ENCODE measurements at regions not wholly inside any gene's neighbourhood (a gene's known extent, or its start where the extent isn't known, plus 50 kb on each side); places are given as distances from the start of the nearest gene placed in this dataset.

DNA sequence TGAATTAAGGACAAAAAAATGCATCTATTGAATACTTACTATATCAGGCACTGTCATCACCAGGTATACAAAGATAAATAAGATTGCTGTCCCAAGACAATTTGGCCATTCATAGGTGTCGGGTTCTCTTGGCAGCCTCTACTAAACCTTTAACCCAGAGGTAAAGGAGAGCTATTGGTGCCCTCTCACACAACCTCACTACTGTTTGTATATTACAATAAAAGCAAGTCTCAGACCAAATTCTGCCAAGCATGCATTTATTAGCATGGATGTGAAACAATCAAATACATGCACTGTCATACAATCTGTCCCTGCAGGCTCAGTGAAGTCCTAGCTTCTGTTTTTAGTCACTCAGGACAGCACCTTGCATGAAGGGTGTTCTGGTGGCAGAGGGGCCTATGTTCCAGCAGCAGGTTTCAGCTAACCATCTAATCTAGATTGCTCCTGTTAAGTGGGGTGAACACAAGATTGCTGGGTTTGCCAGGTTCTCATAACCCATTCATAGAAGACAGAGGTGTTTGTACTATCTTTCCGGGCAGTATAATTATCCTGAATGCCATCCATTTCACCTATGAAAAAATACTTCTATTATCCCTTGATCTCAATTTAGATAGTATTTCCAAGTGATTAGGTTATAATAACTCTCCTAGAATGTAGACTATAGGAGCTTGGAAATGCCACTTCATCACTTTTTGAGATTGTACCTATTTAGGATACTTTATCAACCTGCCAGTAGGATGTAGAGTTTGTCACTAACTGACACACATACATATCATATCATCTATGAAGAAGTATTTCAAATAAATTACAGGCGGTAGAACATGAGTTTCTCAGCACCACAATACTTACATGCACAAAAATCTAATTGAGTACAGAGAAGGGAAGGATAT is 254.0 kb upstream of the KRR1 start:
- TF ChIP-seq POLR2AphosphoS5 (IDR thresholded peaks at IDR 0.05; ENCODE audit: low read depth, low read length) (no peak), TAF1 (IDR thresholded peaks at IDR 0.05; ENCODE audit: borderline replicate concordance, insufficient read depth, low read length) (no peak), SIN3A (IDR thresholded peaks at IDR 0.05; ENCODE audit: borderline replicate concordance, insufficient read depth, low read length) (no peak), FOXP2 (optimal IDR thresholded peaks at IDR 0.05; ENCODE audit: borderline replicate concordance, extremely low read depth, extremely low read length, insufficient read depth) (no peak)
- TF ChIP-seq, protein P1, sequence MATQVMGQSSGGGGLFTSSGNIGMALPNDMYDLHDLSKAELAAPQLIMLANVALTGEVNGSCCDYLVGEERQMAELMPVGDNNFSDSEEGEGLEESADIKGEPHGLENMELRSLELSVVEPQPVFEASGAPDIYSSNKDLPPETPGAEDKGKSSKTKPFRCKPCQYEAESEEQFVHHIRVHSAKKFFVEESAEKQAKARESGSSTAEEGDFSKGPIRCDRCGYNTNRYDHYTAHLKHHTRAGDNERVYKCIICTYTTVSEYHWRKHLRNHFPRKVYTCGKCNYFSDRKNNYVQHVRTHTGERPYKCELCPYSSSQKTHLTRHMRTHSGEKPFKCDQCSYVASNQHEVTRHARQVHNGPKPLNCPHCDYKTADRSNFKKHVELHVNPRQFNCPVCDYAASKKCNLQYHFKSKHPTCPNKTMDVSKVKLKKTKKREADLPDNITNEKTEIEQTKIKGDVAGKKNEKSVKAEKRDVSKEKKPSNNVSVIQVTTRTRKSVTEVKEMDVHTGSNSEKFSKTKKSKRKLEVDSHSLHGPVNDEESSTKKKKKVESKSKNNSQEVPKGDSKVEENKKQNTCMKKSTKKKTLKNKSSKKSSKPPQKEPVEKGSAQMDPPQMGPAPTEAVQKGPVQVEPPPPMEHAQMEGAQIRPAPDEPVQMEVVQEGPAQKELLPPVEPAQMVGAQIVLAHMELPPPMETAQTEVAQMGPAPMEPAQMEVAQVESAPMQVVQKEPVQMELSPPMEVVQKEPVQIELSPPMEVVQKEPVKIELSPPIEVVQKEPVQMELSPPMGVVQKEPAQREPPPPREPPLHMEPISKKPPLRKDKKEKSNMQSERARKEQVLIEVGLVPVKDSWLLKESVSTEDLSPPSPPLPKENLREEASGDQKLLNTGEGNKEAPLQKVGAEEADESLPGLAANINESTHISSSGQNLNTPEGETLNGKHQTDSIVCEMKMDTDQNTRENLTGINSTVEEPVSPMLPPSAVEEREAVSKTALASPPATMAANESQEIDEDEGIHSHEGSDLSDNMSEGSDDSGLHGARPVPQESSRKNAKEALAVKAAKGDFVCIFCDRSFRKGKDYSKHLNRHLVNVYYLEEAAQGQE (IDR thresholded peaks at IDR 0.05; ENCODE audit: insufficient read depth in 1 of 2, low read depth in 2 of 2, low read length in 2 of 2): no peak

GRCh38 chr12:75764091-75764841 is 252.9 kb upstream of the KRR1 start:
- no peak for TF ChIP-seq FOXP2 (optimal IDR thresholded peaks at IDR 0.05; ENCODE audit: borderline replicate concordance, extremely low read depth, extremely low read length, insufficient read depth)
- TF ChIP-seq, protein P1 (IDR thresholded peaks at IDR 0.05; ENCODE audit: insufficient read depth in 1 of 2, low read depth in 2 of 2, low read length in 2 of 2): no peak
- no peak for TF ChIP-seq SIN3A (IDR thresholded peaks at IDR 0.05; ENCODE audit: borderline replicate concordance, insufficient read depth, low read length)
- no peak for TF ChIP-seq POLR2AphosphoS5 (IDR thresholded peaks at IDR 0.05; ENCODE audit: low read depth, low read length)
- no peak for TF ChIP-seq TAF1 (IDR thresholded peaks at IDR 0.05; ENCODE audit: borderline replicate concordance, insufficient read depth, low read length)

GRCh38 chr12:75760573-75761294 is 249.3 kb upstream of the KRR1 start:
- TF ChIP-seq FOXP2 (optimal IDR thresholded peaks at IDR 0.05; ENCODE audit: borderline replicate concordance, extremely low read depth, extremely low read length, insufficient read depth) (no peak), TAF1 (IDR thresholded peaks at IDR 0.05; ENCODE audit: borderline replicate concordance, insufficient read depth, low read length) (no peak), POLR2AphosphoS5 (IDR thresholded peaks at IDR 0.05; ENCODE audit: low read depth, low read length) (no peak), SIN3A (IDR thresholded peaks at IDR 0.05; ENCODE audit: borderline replicate concordance, insufficient read depth, low read length) (no peak)
- TF ChIP-seq, protein P1 (IDR thresholded peaks at IDR 0.05; ENCODE audit: insufficient read depth in 1 of 2, low read depth in 2 of 2, low read length in 2 of 2): no peak

GRCh38 chr12:75759842-75760572 is 248.6 kb upstream of the KRR1 start:
- no peak for TF ChIP-seq TAF1 (IDR thresholded peaks at IDR 0.05; ENCODE audit: borderline replicate concordance, insufficient read depth, low read length)
- TF ChIP-seq, protein P1 (IDR thresholded peaks at IDR 0.05; ENCODE audit: insufficient read depth in 1 of 2, low read depth in 2 of 2, low read length in 2 of 2): no peak
- no peak for TF ChIP-seq FOXP2 (optimal IDR thresholded peaks at IDR 0.05; ENCODE audit: borderline replicate concordance, extremely low read depth, extremely low read length, insufficient read depth)
- no peak for TF ChIP-seq SIN3A (IDR thresholded peaks at IDR 0.05; ENCODE audit: borderline replicate concordance, insufficient read depth, low read length)
- no peak for TF ChIP-seq POLR2AphosphoS5 (IDR thresholded peaks at IDR 0.05; ENCODE audit: low read depth, low read length)

Measured in PFSK-1 (cell line).